ENCODE measurements at regions not wholly inside any gene's neighbourhood (a gene's known extent, or its start where the extent isn't known, plus 50 kb on each side); places are given as distances from the start of the nearest gene placed in this dataset.

DNA sequence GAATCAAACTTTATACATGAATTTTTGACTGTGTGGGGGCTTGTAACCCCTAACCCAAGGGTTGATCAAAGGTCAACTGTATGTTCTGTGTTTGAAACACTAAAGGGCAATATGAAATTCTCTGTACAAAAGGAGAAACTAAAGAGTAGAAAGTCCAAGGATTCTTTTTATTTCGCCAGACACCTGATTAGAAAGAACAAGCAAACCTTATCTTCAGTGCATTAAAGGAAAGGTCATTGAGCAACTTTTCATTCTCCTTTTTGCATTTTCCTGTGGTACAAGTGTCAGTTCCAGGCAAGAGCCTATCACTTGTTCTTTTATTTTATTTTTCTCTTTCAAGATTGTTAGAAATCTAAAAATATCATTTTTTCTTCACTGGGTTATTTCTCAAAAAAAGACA is 430.1 kb upstream of the EPHA3 start:
- TF ChIP-seq TCF12 (IDR thresholded peaks at IDR 0.05; ENCODE audit: low read depth) (no peak), YY1 (IDR thresholded peaks at IDR 0.05; ENCODE audit: low read depth) (no peak), RAD21 (IDR thresholded peaks at IDR 0.05; ENCODE audit: low read depth) (no peak), TAF1 (IDR thresholded peaks at IDR 0.05; ENCODE audit: low read depth) (no peak), EGR1 (IDR thresholded peaks at IDR 0.05) (no peak), EP300 (IDR thresholded peaks at IDR 0.05; ENCODE audit: borderline replicate concordance) (no peak), REST (IDR thresholded peaks at IDR 0.05; ENCODE audit: low read depth) (no peak), CREB1 (IDR thresholded peaks at IDR 0.05; ENCODE audit: low read depth) (no peak)
